ENCODE measurements at regions not wholly inside any gene's neighbourhood (a gene's known extent, or its start where the extent isn't known, plus 50 kb on each side); places are given as distances from the start of the nearest gene placed in this dataset.

GRCh38 chr7:25831831-25832411 lies 320.1 kb upstream of the NFE2L3 start:
- Histone ChIP-seq H3K9me2 (ENCODE audit: insufficient read depth) (no peaks in the 10 kb centered on the region), H3K4me2 (no peak overlapping the region), H3K27ac (no peak overlapping the region), H3K79me2 (ENCODE audit: low read depth) (no peaks in the 10 kb centered on the region), H3K36me3 (ENCODE audit: low read depth) (no peaks in the 10 kb centered on the region), H3K9me3 (ENCODE audit: insufficient read depth, low read depth) (no peaks in the 10 kb centered on the region), H3F3A (ENCODE audit: insufficient read depth, low read depth) (no peaks in the 10 kb centered on the region), H3K4me1 (replicated peaks; ENCODE audit: insufficient read depth) (no peaks in the 10 kb centered on the region), H4K20me1 (ENCODE audit: insufficient read depth) (no peaks in the 10 kb centered on the region), H3K27me3 (ENCODE audit: insufficient read depth, low read depth) (peaks cover 46% of the 10 kb centered on the region), H2AFZ (no peak overlapping the region), H3K4me3 (no peak overlapping the region)
- no peak for TF ChIP-seq CTCF (conservative IDR thresholded peaks at IDR 0.05)
- TF ChIP-seq EZH2 (IDR thresholded peaks at IDR 0.05; ENCODE audit: low read depth): no peak
- BruUV-seq (replicated peaks): no TSS peak
- DNase-seq: no peak
- intact Hi-C loops (cut with micrococcal nuclease; ENCODE audit: unreplicated experiment): no loop called here
- CTCF ChIA-PET: no interaction called here
- POLR2A ChIA-PET (ENCODE audit: unreplicated experiment): no interaction called here

GRCh38 chr7:25832456-25832855 lies 319.5 kb upstream of the NFE2L3 start:
- intact Hi-C loops (cut with micrococcal nuclease; ENCODE audit: unreplicated experiment): no loop called here
- Histone ChIP-seq H3K79me2 (ENCODE audit: low read depth) (no peaks in the 10 kb centered on the region), H3K36me3 (ENCODE audit: low read depth) (no peaks in the 10 kb centered on the region), H3K27me3 (ENCODE audit: insufficient read depth, low read depth) (peaks cover 46% of the 10 kb centered on the region), H3K9me2 (ENCODE audit: insufficient read depth) (no peaks in the 10 kb centered on the region), H3K4me1 (replicated peaks; ENCODE audit: insufficient read depth) (no peaks in the 10 kb centered on the region), H3K4me3 (no peak overlapping the region), H3F3A (ENCODE audit: insufficient read depth, low read depth) (no peaks in the 10 kb centered on the region), H3K4me2 (no peak overlapping the region), H4K20me1 (ENCODE audit: insufficient read depth) (no peaks in the 10 kb centered on the region), H2AFZ (no peak overlapping the region), H3K27ac (no peak overlapping the region), H3K9me3 (ENCODE audit: insufficient read depth, low read depth) (no peaks in the 10 kb centered on the region)
- POLR2A ChIA-PET (ENCODE audit: unreplicated experiment): no interaction called here
- BruUV-seq (replicated peaks): no TSS peak
- CTCF ChIA-PET: no interaction called here
- no peak for DNase-seq
- no peak for TF ChIP-seq CTCF (conservative IDR thresholded peaks at IDR 0.05)
- TF ChIP-seq EZH2 (IDR thresholded peaks at IDR 0.05; ENCODE audit: low read depth): no peak

- H3K9me2 ChIP-seq (ENCODE audit: insufficient read depth): no peaks in the 10 kb centered on the region
- H3K27me3 ChIP-seq (ENCODE audit: insufficient read depth, low read depth): peaks cover 46% of the 10 kb centered on the region
- ChIA-PET CTCF (no interaction called here), POLR2A (ENCODE audit: unreplicated experiment) (no interaction called here)
- H2AFZ ChIP-seq: no peak overlapping the region
- H3K4me1 ChIP-seq (replicated peaks; ENCODE audit: insufficient read depth): no peaks in the 10 kb centered on the region
- no peaks in the 10 kb centered on the region for H4K20me1 ChIP-seq (ENCODE audit: insufficient read depth)
- no peaks in the 10 kb centered on the region for H3F3A ChIP-seq (ENCODE audit: insufficient read depth, low read depth)
- no peaks in the 10 kb centered on the region for H3K36me3 ChIP-seq (ENCODE audit: low read depth)
- intact Hi-C loops (cut with micrococcal nuclease; ENCODE audit: unreplicated experiment): no loop called here
- no TSS peak for BruUV-seq (replicated peaks)
- no peak overlapping the region for H3K4me3 ChIP-seq
- no peaks in the 10 kb centered on the region for H3K79me2 ChIP-seq (ENCODE audit: low read depth)
- no peak for DNase-seq
- H3K27ac ChIP-seq: no peak overlapping the region
- TF ChIP-seq EZH2 (IDR thresholded peaks at IDR 0.05; ENCODE audit: low read depth) (no peak), CTCF (conservative IDR thresholded peaks at IDR 0.05) (no peak)
- H3K4me2 ChIP-seq: no peak overlapping the region
- no peaks in the 10 kb centered on the region for H3K9me3 ChIP-seq (ENCODE audit: insufficient read depth, low read depth)
Measured at GRCh38 chr7:25832929-25833328, 319.1 kb upstream of the NFE2L3 start.
